Ascending aorta (tissue), 2 donors: ENCODE measurements at regions not wholly inside any gene's neighbourhood (a gene's known extent, or its start where the extent isn't known, plus 50 kb on each side); places are given as distances from the start of the nearest gene placed in this dataset.

Experiments used
- DNase-seq, 2 donors: peaks; one replicate each; pipeline ENCODE4 v3.0.0-alpha.2; 2019; ENCODE audit warnings: low spot score in 2 of 2
- H3K27ac ChIP-seq, 2 donors: fragments of 200-600 bp; sonication (generic); one replicate each; pipeline ENCODE4 v1.5.1; 2016 to 2017; ENCODE audit warnings: mild to moderate bottlenecking in 1 of 2
- H3K27me3 ChIP-seq: fragments of 200-600 bp; sonication (generic); one replicate; pipeline ENCODE4 v1.5.1; 2017
- H3K36me3 ChIP-seq, 2 donors: fragments of 200-600 bp; sonication (generic); one replicate each; pipeline ENCODE4 v1.5.1; 2016
- H3K4me1 ChIP-seq, 2 donors: fragments of 200-600 bp; sonication (generic); one replicate each; pipeline ENCODE4 v1.5.1; 2016 to 2017; ENCODE audit warnings: mild to moderate bottlenecking in 1 of 2
- H3K4me3 ChIP-seq, 2 donors: fragments of 200-600 bp; sonication (generic); one replicate each; pipeline ENCODE4 v1.5.1; 2016 to 2017; ENCODE audit warnings: mild to moderate bottlenecking in 1 of 2
- H3K9me3 ChIP-seq, 2 donors: fragments of 200-600 bp; sonication (generic); one replicate each; pipeline ENCODE4 v1.5.1; 2016
- intact Hi-C: fragments of 100-400 bp; cut with DNase I; formaldehyde crosslinking; loops from one replicate; pipeline ENCODE4 v1.15.1; 2023
- TF ChIP-seq, protein P1 (sequence below), 3 experiments: fragments of 200-600 bp in 2 of 3; fragments of 450-650 bp in 1 of 3; sonication (generic) in 2 of 3; IDR thresholded peaks; one replicate each; pipeline ENCODE4 v1.5.1; 2016 to 2019; ENCODE audit warnings: antibody characterized with exemption in 3 of 3, mild to moderate bottlenecking in 1 of 3, moderate library complexity in 1 of 3

DNA sequence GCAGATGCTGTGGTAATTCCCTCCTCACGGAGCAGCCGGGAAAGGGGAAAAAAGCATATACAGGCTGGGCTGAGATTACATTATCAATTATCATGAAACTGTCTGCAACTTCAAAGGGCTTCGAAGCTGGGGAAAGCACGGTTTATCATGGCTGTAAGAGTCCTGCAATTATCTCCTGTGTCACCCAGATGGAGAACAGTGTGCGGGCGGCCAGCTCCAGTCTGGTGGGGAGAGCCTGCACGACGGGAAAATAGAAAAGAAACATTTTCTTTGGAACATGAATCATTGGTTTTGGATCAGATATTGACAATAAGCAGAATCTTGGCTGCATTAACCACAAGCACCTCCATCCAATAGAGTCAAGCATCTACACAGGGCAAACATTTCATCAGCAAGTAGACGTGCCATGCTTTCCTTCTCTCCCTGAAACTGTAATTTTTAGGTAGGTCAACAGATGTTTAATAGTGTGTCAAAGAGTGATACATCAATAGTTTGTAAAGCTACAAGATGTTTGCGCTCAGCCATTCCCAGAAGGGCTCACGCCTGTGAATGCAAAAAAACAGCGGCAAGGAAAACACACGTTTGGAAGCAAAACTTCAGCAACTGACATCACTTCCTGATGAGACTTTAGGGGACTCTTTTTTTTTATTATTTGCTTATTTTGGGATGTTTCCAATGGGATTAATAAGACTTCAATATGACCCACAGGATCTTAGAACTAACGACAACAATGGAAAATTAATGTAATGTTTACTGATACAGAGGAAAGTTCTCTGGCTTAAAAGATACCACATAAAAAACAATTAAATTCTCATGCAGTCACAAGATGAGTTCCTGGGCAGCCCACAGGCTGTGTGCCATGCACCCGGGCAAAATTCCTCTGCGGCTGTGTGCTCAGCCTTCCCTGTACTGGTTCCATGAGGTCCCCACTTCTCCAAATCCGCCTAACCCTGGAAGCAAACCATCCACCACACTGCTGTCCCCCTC, 111.0 kb upstream of the SALL3 start:
- intact Hi-C loops, result no loop called here
- H3K9me3 ChIP-seq, result no peaks in the 10 kb centered on the region
- no peaks in the 10 kb centered on the region for H3K4me1 ChIP-seq
- no peak for DNase-seq
- H3K27me3 ChIP-seq, result no peaks in the 10 kb centered on the region
- H3K4me3 ChIP-seq, result no peak overlapping the region
- no peak overlapping the region for H3K27ac ChIP-seq
- TF ChIP-seq, protein P1, sequence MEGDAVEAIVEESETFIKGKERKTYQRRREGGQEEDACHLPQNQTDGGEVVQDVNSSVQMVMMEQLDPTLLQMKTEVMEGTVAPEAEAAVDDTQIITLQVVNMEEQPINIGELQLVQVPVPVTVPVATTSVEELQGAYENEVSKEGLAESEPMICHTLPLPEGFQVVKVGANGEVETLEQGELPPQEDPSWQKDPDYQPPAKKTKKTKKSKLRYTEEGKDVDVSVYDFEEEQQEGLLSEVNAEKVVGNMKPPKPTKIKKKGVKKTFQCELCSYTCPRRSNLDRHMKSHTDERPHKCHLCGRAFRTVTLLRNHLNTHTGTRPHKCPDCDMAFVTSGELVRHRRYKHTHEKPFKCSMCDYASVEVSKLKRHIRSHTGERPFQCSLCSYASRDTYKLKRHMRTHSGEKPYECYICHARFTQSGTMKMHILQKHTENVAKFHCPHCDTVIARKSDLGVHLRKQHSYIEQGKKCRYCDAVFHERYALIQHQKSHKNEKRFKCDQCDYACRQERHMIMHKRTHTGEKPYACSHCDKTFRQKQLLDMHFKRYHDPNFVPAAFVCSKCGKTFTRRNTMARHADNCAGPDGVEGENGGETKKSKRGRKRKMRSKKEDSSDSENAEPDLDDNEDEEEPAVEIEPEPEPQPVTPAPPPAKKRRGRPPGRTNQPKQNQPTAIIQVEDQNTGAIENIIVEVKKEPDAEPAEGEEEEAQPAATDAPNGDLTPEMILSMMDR (IDR thresholded peaks at IDR 0.05), result no peak
- no peaks in the 10 kb centered on the region for H3K36me3 ChIP-seq

GRCh38 chr18:78871618-78872017, 108.0 kb upstream of the SALL3 start:
- no peak for DNase-seq
- no peak overlapping the region for H3K27ac ChIP-seq
- H3K36me3 ChIP-seq, result no peaks in the 10 kb centered on the region
- TF ChIP-seq, protein P1 (IDR thresholded peaks at IDR 0.05), result no peak
- no peaks in the 10 kb centered on the region for H3K27me3 ChIP-seq
- no peak overlapping the region for H3K4me3 ChIP-seq
- intact Hi-C loops, result no loop called here
- H3K9me3 ChIP-seq, result no peaks in the 10 kb centered on the region
- H3K4me1 ChIP-seq, result no peaks in the 10 kb centered on the region

GRCh38 chr18:78873926-78874500, 105.6 kb upstream of the SALL3 start:
- Histone ChIP-seq H3K27me3 (no peaks in the 10 kb centered on the region), H3K36me3 (no peaks in the 10 kb centered on the region), H3K4me3 (no peak overlapping the region), H3K27ac (no peak overlapping the region), H3K9me3 (no peaks in the 10 kb centered on the region), H3K4me1 (no peaks in the 10 kb centered on the region)
- no peak for DNase-seq
- intact Hi-C loops, result no loop called here
- TF ChIP-seq, protein P1 (IDR thresholded peaks at IDR 0.05), result no peak

DNA sequence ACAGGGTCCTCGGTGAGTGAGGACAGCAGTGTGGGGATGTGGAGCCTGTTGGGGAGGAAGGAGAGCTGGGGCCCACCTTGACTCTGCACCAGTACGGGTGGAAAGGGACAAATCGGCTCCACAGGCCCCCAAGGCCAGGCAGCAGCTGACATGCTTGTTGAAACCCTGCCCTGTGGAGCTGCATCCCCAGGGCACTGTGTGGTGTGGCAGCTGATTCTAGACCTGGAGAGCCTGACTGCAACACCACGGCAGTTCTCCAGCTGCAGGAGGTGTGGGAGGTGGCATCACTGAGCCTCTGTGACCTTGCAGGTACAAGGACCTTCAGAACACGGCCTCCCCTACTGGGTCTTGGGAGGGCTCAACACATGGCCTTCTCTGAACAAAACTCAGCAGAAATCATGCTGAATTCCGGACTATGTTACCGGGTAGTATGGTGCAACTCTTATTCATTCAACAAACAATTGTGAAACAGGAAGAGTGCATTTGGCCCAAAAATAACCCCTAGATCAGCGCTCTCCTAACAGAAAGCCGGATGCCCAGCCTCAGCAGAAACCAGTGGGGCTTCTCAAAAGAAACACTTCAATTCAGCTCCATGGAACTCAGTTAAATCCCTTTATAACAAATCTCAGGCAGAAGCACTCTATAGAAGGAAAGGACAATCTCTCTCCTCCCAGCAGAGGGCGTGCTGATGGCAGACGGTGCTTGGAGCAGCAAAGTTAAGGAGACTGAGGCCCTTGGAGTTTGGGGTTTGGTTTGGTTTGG, 104.4 kb upstream of the SALL3 start:
- intact Hi-C loops, result no loop called here
- Histone ChIP-seq H3K27me3 (no peaks in the 10 kb centered on the region), H3K4me3 (no peak overlapping the region), H3K36me3 (no peaks in the 10 kb centered on the region), H3K9me3 (no peaks in the 10 kb centered on the region), H3K27ac (no peak overlapping the region), H3K4me1 (no peaks in the 10 kb centered on the region)
- no peak for DNase-seq
- TF ChIP-seq, protein P1 (IDR thresholded peaks at IDR 0.05), result peak in 1 of 3 experiments; percentile 22

GRCh38 chr18:78875778-78876650, 103.6 kb upstream of the SALL3 start:
- TF ChIP-seq, protein P1 (IDR thresholded peaks at IDR 0.05), result no peak
- Histone ChIP-seq H3K27ac (no peak overlapping the region), H3K36me3 (no peaks in the 10 kb centered on the region), H3K4me1 (no peaks in the 10 kb centered on the region), H3K27me3 (no peaks in the 10 kb centered on the region), H3K4me3 (no peak overlapping the region), H3K9me3 (no peaks in the 10 kb centered on the region)
- DNase-seq, result no peak
- intact Hi-C loops, result no loop called here
